Fibroblast of upper back skin (primary cell): ENCODE measurements at regions not wholly inside any gene's neighbourhood (a gene's known extent, or its start where the extent isn't known, plus 50 kb on each side); places are given as distances from the start of the nearest gene placed in this dataset.

Source experiments
- DNase-seq: peaks from one replicate; pipeline ENCODE4 v3.0.0-alpha.2; 2013

- no peak for DNase-seq
Observed at GRCh38 chr10:77710081-77710551, 72.5 kb upstream of the KCNMA1 start.

- DNase-seq: no peak
Observed at GRCh38 chr10:77707570-77707969, 70.0 kb upstream of the KCNMA1 start.

GRCh38 chr10:77702166-77702565, 64.6 kb upstream of the KCNMA1 start:
- peak; percentile 94 for DNase-seq

GRCh38 chr10:77700086-77700485, 62.5 kb upstream of the KCNMA1 start:
- DNase-seq: peak; percentile 9

GRCh38 chr10:77699080-77699645, 61.6 kb upstream of the KCNMA1 start:
- DNase-seq: no peak

GRCh38 chr10:77698267-77698931, 60.8 kb upstream of the KCNMA1 start:
- no peak for DNase-seq

GRCh38 chr10:77696584-77696983, 59.0 kb upstream of the KCNMA1 start:
- no peak for DNase-seq

- DNase-seq: no peak
Observed at GRCh38 chr10:77695186-77695585, 57.6 kb upstream of the KCNMA1 start.

- DNase-seq: peak; percentile 70
Observed at GRCh38 chr10:77692782-77693181, 55.2 kb upstream of the KCNMA1 start.

- DNase-seq: no peak
Observed at GRCh38 chr10:77689339-77689738, 51.7 kb upstream of the KCNMA1 start.

- no peak for DNase-seq
Observed at GRCh38 chr10:77687621-77688020, 50.0 kb upstream of the KCNMA1 start.
